Stromal cell of bone marrow (primary cell): ENCODE measurements at regions not wholly inside any gene's neighbourhood (a gene's known extent, or its start where the extent isn't known, plus 50 kb on each side); places are given as distances from the start of the nearest gene placed in this dataset.

ENCODE experiments used
- DNase-seq: peaks from one replicate; pipeline ENCODE4 v3.0.0-alpha.2; 2012; ENCODE audit warnings: low read depth

GRCh38 chr2:193989645-193990044 is 1667.4 kb upstream of the SLC39A10 start:
- no peak for DNase-seq

- no peak for DNase-seq
Measured at GRCh38 chr2:193988784-193989183, 1668.2 kb upstream of the SLC39A10 start.

DNA sequence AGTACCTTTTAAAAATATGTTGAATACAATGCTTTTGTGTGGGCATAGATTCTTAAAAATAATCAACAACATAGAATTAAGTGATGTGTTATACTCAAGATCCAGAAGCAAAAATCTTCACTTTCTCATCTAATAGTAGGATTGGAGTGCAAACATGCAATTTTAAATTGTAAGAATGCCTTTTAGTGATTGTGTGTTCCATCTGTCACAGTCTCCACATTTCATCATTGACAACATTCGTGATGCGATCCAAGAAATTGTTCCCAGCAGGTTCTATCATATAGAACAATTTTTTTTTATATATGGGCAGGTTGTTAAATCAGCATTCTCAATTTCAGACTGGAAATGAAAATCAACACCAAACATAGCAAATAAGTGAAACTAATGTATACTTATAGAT is 1671.8 kb upstream of the SLC39A10 start:
- no peak for DNase-seq

- no peak for DNase-seq
Measured at GRCh38 chr2:193980599-193980998, 1676.4 kb upstream of the SLC39A10 start.

DNA sequence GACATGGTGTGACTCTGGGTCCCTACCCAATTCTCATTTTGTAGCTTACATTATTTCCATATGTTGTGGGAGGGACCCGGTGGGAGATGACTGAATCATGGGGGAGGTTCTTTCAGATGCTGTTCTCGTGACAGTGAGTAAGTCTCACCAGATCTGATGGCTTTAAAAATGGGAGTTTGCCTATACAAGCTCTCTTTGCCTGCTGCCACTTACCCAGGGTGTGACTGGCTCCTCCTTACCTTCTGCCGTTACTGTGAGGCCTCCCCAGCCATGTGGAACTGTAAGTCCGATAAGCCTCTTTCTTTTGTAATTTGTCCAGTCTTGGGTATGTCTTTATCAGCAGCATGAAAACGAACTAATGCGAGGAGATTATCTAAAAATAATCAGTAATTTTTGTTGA is 1683.2 kb upstream of the SLC39A10 start:
- DNase-seq: no peak

GRCh38 chr2:193966590-193966989 is 1690.4 kb upstream of the SLC39A10 start:
- DNase-seq: peak; percentile 56

- no peak for DNase-seq
Measured at GRCh38 chr2:193965263-193965662, 1691.8 kb upstream of the SLC39A10 start.

GRCh38 chr2:193963472-193964119 is 1693.4 kb upstream of the SLC39A10 start:
- peak; percentile 14 for DNase-seq

- DNase-seq: no peak
Measured at GRCh38 chr2:193946806-193947205, 1710.2 kb upstream of the SLC39A10 start.

- no peak for DNase-seq
Measured at GRCh38 chr2:193943406-193943960, 1713.5 kb upstream of the SLC39A10 start.

DNA sequence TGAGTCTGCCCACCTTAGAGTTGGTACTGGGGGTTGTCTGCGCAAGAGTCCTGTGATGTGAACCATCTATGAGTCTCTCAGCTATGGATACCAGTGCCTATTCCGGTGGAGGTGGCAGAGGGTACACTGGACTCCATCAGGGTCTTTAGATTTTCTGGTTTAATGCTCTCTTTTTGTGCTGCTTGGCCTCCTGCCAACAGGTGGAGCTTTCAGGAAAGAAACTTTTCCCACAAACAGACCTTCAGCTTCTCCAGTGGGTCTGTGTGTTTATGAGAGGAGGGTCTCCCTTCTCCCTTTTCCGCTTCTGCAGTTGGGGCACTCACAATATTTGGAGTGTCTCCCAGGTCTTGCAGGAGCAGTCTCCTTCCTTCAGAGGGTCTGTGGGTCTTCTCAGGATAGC is 1721.9 kb upstream of the SLC39A10 start:
- no peak for DNase-seq

- DNase-seq: no peak
Measured at GRCh38 chr2:193929131-193929530, 1727.9 kb upstream of the SLC39A10 start.

- no peak for DNase-seq
Measured at GRCh38 chr2:193907561-193907960, 1712.8 kb upstream of the TMEFF2 start.

DNA sequence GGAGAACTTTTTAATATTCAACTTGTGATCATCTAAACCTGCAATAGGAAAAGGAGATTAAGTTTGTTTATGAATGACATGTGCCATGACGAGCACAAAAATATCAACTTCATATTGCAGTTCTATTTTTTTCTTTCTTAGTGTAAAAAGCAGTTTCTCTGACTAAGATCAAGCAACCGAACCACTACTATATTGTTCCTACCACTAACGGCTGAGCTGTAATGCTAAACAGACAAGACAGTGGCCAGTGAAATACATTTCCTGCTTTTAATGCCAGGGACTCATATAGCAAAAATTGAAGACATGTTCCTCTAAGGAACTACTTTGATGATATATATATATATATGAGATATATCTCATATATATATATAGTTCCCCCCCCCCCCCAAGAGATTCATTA is 1705.6 kb upstream of the TMEFF2 start:
- DNase-seq: no peak

GRCh38 chr2:193895226-193895625 is 1700.5 kb upstream of the TMEFF2 start:
- no peak for DNase-seq

GRCh38 chr2:193894081-193894480 is 1699.3 kb upstream of the TMEFF2 start:
- DNase-seq: no peak

DNA sequence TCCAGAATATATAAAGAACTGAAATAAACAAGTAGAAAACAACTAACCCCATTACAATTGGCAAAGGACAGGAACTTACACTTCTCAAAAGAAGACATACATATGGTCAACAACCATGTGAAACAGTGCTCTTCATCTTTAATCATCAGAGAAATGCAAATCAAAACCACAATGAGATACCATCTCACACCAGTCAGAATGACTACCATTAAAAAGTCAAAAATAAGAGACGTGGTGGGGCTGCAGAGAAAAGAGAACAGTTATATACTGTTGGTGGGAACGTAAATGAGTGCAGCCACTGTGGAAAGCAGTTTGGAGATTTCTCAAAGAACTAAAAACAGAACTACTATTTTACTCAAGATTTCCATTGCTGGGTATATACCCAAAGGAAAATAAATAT is 1696.3 kb upstream of the TMEFF2 start:
- no peak for DNase-seq

DNA sequence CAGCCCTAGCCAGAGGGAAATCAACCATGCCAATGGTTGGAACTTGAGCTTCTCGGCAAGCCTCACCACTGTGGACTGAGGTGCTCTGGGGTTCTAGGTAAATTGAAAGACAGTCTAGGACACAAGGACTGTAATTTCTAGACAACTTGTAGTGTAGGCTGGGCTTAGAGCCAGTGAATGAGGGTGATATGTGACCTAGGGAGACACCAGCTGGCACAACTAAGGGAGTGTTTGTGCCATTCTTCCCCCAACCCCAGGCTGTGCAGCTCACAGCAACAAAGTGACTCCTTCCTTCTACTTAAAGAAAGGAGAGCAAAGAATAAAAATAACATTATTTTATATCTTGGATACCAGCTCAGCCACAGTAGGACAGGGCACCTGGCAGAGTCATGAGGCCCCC is 1690.7 kb upstream of the TMEFF2 start:
- no peak for DNase-seq

- DNase-seq: no peak
Measured at GRCh38 chr2:193883820-193884219, 1689.1 kb upstream of the TMEFF2 start.

DNA sequence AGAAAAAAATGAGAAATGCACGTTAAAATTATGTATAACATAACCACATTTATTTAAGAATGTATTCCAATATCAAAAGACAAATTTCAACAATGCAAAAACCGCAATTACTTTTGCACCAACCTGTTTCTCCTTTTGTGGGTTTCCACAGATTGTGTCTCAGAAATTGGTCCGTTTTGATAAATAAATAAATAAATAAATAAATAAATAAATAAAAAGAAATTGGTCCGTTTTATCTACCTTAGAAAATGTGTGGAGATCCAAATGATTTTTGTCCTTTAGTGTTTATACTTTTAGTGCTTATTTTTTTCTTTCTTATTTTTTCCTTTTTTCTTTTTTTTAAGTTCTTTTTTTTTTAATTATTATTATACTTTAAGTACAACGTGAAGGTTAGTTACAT is 1682.2 kb upstream of the TMEFF2 start:
- no peak for DNase-seq

DNA sequence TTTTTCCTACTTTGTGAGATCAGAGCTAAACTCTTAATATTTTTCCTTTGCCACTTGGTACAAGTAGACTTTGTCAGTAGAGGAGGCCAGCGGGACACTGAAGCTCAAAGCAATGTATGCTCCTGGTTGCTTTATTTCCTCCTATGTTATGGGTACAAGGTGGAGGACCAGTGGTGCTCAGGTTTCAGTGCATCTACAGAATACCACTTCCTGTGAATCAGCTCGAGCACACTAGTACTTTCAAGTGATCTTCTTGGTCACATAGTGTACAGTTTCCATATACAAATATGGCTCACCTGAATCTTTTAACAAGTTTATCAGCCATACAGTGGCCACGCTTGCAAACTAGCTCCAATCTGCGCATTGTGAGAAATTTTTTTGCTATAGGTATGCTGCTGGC is 1674.8 kb upstream of the TMEFF2 start:
- no peak for DNase-seq

- DNase-seq: peak; percentile 7
Measured at GRCh38 chr2:193868833-193869232, 1674.1 kb upstream of the TMEFF2 start.

DNA sequence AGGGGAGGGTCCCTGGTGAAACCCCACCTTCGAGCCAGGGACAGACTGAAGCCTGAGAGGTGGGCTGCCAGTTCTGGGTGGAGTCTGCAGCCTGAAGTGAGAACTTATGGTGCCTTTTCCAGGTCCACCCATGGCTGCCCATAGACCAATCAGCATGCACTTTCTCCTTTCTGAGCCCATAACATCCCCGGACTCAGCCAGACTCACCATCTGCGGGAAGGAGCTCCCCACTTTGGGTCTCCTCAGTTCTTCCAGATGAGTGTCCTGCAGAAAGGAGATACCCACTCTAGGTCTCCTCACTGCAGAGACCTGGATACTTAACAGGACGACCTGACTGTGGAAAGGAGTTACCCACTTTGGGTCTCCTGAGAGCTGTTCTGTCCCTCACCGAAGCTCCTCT is 1673.4 kb upstream of the TMEFF2 start:
- DNase-seq: no peak

- DNase-seq: no peak
Measured at GRCh38 chr2:193867454-193867853, 1672.7 kb upstream of the TMEFF2 start.
